KMS-11 (cell line): ENCODE measurements at regions not wholly inside any gene's neighbourhood (a gene's known extent, or its start where the extent isn't known, plus 50 kb on each side); places are given as distances from the start of the nearest gene placed in this dataset.

Source experiments
- H2AFZ ChIP-seq: fragments of 200-600 bp; sonication (generic); 2 replicates; pipeline ENCODE4 v1.6.1; 2016; ENCODE audit warnings: antibody characterized with exemption, mixed run types, low read depth
- H3K27ac ChIP-seq: fragments of 200-600 bp; sonication (generic); 2 replicates; pipeline ENCODE4 v1.6.1; 2016; ENCODE audit warnings: mild to moderate bottlenecking, mixed run types
- H3K27me3 ChIP-seq: fragments of 200-600 bp; sonication (generic); 2 replicates; pipeline ENCODE4 v1.6.1; 2017; ENCODE audit warnings: mild to moderate bottlenecking, low read depth, mixed run types, moderate library complexity; ENCODE audit not compliant: insufficient read depth
- H3K36me3 ChIP-seq: fragments of 200-600 bp; sonication (generic); 2 replicates; pipeline ENCODE4 v1.6.1; 2017; ENCODE audit warnings: mild to moderate bottlenecking, mixed run types; ENCODE audit not compliant: insufficient read depth
- H3K4me1 ChIP-seq: fragments of 200-600 bp; sonication (generic); 2 replicates; pipeline ENCODE4 v1.6.1; 2016; ENCODE audit warnings: mild to moderate bottlenecking, low read depth, mixed run types; ENCODE audit not compliant: poor library complexity, severe bottlenecking
- H3K4me2 ChIP-seq: fragments of 200-600 bp; sonication (generic); 2 replicates; pipeline ENCODE4 v1.7.0; 2016; ENCODE audit warnings: mild to moderate bottlenecking, mixed run types
- H3K4me3 ChIP-seq: fragments of 200-600 bp; sonication (generic); IDR thresholded peaks from 2 replicates; pipeline ENCODE4 v1.6.1; 2017; ENCODE audit warnings: low read depth, low read length, mixed read lengths; ENCODE audit not compliant: insufficient read depth
- H3K79me2 ChIP-seq: fragments of 200-600 bp; sonication (generic); 2 replicates; pipeline ENCODE4 v1.6.1; 2016; ENCODE audit warnings: low read depth, mixed run types; ENCODE audit not compliant: insufficient read depth
- H3K9ac ChIP-seq: fragments of 200-600 bp; sonication (generic); 2 replicates; pipeline ENCODE4 v1.6.1; 2016; ENCODE audit warnings: mild to moderate bottlenecking, mixed run types
- H4K20me1 ChIP-seq: fragments of 200-600 bp; sonication (generic); 2 replicates; pipeline ENCODE4 v1.6.1; 2016; ENCODE audit warnings: mild to moderate bottlenecking, mixed run types; ENCODE audit not compliant: insufficient read depth
- TF ChIP-seq, protein P1 (sequence below): fragments of 200-600 bp; sonication (generic); conservative IDR thresholded peaks from 2 replicates; pipeline ENCODE4 v1.6.1; 2017; ENCODE audit warnings: low read depth, mild to moderate bottlenecking, antibody characterized with exemption, low read length, moderate library complexity, mixed read lengths

DNA sequence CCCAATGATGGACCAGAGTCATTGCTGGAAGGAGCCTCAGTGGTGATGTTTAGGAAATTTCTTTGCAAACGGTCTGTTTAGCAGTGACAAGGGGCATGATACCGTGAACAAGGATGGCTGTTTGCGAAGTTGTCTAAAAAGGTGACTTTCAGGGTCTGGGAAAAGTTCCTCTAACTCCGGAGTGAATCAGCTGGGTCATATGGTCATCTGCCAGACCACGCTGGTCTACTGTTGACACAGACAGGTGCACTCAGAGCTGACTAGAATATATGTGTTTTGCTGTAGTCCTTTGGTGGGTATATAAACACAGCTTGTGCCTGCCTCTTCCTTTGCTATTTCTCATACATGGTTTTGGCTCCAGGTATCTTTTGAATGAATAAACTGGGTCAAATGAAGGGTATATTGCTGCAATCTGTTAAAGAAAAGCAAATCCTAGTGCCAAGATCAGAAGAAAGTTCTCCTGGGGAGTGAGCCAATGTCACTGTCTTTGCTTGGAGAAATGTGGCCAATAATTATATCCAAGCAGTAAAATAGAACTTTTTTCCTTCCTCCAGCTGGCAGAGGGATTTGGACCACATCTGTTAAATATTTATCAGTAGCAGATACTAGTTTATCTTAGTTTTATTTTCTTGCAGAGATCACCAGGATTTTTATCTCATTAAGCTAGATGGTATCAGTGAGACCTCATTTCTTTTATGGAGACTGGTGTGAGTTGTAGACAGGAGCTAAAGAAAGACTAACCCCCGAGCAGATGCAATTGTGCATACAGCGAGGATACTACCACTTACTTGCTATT is 286.0 kb downstream of the TRIB2 start:
- Histone ChIP-seq H3K79me2 (no peaks in the 10 kb centered on the region), H3K4me1 (no peaks in the 10 kb centered on the region), H3K36me3 (no peaks in the 10 kb centered on the region), H3K27ac (no peak overlapping the region), H3K4me3 (no peak overlapping the region), H4K20me1 (no peaks in the 10 kb centered on the region), H3K9ac (no peak overlapping the region), H3K27me3 (no peaks in the 10 kb centered on the region), H3K4me2 (no peak overlapping the region), H2AFZ (no peak overlapping the region)
- TF ChIP-seq, protein P1, sequence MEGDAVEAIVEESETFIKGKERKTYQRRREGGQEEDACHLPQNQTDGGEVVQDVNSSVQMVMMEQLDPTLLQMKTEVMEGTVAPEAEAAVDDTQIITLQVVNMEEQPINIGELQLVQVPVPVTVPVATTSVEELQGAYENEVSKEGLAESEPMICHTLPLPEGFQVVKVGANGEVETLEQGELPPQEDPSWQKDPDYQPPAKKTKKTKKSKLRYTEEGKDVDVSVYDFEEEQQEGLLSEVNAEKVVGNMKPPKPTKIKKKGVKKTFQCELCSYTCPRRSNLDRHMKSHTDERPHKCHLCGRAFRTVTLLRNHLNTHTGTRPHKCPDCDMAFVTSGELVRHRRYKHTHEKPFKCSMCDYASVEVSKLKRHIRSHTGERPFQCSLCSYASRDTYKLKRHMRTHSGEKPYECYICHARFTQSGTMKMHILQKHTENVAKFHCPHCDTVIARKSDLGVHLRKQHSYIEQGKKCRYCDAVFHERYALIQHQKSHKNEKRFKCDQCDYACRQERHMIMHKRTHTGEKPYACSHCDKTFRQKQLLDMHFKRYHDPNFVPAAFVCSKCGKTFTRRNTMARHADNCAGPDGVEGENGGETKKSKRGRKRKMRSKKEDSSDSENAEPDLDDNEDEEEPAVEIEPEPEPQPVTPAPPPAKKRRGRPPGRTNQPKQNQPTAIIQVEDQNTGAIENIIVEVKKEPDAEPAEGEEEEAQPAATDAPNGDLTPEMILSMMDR: no peak

DNA sequence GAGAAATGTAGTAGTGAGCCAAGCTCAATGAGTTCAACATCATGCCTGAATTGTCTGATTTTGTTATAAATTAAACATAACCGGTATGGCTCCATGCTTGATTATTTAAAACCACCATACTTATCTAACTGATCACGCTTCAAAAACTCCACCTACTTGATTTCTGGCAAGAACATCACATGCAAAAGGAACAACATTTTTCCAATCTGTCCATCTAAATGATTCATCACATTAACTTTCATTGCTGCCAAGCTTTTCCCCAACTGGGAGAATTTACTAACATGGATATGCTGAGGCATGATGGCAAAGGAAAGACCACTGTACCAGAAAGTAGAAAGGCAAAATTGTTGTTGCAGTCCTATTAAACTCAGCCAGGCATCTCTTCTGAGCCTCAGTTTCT is 286.8 kb downstream of the TRIB2 start:
- no peaks in the 10 kb centered on the region for H3K79me2 ChIP-seq
- no peaks in the 10 kb centered on the region for H3K36me3 ChIP-seq
- no peaks in the 10 kb centered on the region for H4K20me1 ChIP-seq
- no peak overlapping the region for H2AFZ ChIP-seq
- no peak overlapping the region for H3K9ac ChIP-seq
- no peak overlapping the region for H3K4me2 ChIP-seq
- no peaks in the 10 kb centered on the region for H3K4me1 ChIP-seq
- TF ChIP-seq, protein P1: no peak
- H3K27me3 ChIP-seq: no peaks in the 10 kb centered on the region
- H3K4me3 ChIP-seq: no peak overlapping the region
- H3K27ac ChIP-seq: no peak overlapping the region

- Histone ChIP-seq H3K27me3 (no peaks in the 10 kb centered on the region), H3K9ac (no peak overlapping the region), H3K4me3 (no peak overlapping the region), H3K27ac (no peak overlapping the region), H4K20me1 (no peaks in the 10 kb centered on the region), H3K79me2 (no peaks in the 10 kb centered on the region), H3K4me1 (no peaks in the 10 kb centered on the region), H3K4me2 (no peak overlapping the region), H3K36me3 (no peaks in the 10 kb centered on the region), H2AFZ (no peak overlapping the region)
- TF ChIP-seq, protein P1: no peak
These were observed 288.3 kb downstream of the TRIB2 start for GRCh38 chr2:13005048-13005447.

DNA sequence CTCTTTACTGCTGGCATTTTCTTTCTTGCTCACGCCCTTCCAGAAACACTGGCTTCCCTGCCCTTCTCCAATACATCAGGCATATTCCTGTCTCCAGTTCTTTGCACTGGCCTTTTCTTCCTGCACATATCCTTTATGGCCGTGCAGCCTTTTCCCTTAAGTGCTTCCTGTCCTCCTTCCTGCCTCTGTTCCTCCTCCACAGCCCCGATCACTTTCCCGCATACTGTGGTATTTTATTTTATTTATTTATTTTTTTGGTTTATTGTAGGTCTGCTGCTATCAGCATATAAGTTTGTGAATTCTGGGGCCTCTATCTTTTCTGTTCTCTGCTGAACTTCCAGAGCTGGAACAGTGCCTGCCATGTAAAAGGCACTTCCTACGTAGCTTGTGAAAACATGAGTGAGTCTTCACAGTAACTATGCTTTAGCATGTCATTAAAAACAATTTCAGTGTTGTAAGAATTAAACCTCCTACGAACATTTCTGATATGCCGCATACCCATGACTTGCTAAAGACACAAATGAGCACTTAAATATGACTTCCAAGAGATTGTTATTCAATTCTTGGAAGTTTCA is 289.1 kb downstream of the TRIB2 start:
- TF ChIP-seq, protein P1: no peak
- no peaks in the 10 kb centered on the region for H3K27me3 ChIP-seq
- no peak overlapping the region for H3K9ac ChIP-seq
- no peaks in the 10 kb centered on the region for H3K79me2 ChIP-seq
- H3K27ac ChIP-seq: no peak overlapping the region
- no peaks in the 10 kb centered on the region for H3K36me3 ChIP-seq
- no peaks in the 10 kb centered on the region for H4K20me1 ChIP-seq
- H2AFZ ChIP-seq: no peak overlapping the region
- no peak overlapping the region for H3K4me2 ChIP-seq
- no peaks in the 10 kb centered on the region for H3K4me1 ChIP-seq
- no peak overlapping the region for H3K4me3 ChIP-seq
